C1 segment of cervical spinal cord (tissue), 14 donors: ENCODE measurements at regions not wholly inside any gene's neighbourhood (a gene's known extent, or its start where the extent isn't known, plus 50 kb on each side); places are given as distances from the start of the nearest gene placed in this dataset.
"Not testable (repeated sequence)": the region's sequence is repeated elsewhere in the genome, so short reads cannot be mapped to it uniquely, and the experiment has no call there.

Source experiments
- DNase-seq, 14 donors: peaks; one replicate each; lab custom pipeline; 2025; lab: John Stamatoyannopoulos, UW

DNA sequence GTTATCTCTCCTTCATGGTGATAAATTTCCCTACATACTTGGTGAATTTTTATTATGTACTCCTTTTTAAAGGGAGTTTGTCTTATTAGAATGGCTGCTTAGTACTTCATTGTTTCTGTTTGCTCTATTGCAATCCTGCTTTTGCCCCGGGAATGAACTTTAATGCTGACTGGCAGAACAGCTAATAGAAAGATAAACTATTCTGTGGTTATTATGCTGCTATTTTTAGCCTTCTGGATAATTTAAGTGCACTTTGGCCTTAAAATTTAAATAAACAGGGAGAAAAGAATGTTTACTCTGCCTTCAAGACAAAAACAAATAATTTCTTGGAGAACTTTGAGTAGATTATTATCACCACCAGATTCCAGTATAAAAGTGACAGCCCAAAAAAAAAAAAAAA is 413.8 kb upstream of the CCDC54 start:
- no peak for DNase-seq

DNA sequence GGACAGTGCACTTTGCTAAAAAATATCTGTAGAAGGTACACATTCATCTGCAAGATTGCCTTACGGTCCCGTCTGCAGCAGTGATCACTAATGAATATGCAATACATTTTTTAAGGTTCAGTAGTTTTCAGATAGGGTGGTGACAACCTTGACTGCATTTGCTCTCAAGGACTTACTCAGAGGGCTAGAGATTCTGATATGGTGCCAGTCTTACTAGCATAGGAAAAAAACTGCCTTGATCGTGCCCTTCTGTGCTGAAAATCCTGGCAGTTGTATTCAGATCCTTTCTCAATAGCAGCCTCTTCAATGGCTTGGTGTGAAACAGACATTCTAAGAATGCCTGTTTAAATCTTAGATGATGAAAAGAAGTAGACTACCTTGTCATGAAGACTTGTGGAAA is 411.9 kb upstream of the CCDC54 start:
- peak in 1 of 14 donors; percentile 13 for DNase-seq

DNA sequence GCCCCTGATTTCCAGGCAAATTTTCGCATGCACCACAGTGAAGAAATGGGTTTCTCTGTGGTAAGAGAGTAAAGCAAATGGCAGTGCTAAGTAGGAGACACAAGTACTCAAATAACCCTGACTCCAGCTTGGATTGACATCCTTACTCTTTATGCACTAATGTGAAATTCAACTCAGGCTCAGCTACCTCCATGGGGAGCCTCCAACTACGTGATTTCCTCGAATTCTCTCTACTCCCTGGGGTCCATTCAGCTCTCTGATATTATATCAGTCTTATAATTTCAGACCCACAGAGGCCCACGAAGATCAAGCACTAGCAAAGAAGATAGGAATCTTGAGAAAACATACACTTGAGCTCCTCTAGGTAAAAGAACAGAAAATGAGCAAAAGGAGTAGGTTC is 407.6 kb upstream of the CCDC54 start:
- DNase-seq = no peak

DNA sequence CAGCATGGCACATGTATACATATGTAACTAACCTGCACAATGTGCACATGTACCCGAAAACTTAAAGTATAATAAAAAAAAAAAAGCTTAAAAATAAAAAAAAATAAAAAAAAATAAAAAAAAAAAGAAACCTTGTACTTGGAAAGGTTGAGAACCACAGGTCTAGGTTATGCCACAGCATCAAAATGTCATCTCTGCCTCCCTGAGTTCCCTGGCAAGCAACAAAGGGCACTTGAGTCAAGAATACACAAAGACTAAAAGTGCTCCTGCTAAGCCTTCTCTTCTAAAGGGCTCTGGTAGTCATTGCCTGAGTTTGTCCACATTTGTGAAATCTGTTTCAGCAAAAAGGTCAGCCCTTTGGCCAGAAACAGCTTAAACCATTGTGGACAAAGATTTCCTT is 395.8 kb upstream of the CCDC54 start:
- DNase-seq = no peak

DNA sequence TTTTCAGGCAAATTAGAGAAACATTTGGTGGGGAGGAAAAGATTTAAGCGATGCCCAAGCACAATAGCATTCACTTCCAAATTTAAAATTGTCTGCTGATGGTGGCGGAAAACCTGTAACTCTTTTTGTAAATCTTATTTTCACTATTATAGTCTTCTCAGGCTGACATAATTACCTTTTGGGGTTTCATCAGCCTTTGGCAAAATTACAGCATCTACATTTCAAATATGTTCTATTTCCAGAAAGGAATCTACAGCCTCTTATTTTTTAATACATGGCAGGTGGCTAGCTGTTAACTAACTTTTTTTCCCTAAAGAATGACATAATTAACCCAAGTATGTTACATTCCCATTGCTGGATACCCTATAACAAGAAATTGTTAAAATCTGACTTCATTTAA is 391.5 kb upstream of the CCDC54 start:
- DNase-seq = no peak

DNA sequence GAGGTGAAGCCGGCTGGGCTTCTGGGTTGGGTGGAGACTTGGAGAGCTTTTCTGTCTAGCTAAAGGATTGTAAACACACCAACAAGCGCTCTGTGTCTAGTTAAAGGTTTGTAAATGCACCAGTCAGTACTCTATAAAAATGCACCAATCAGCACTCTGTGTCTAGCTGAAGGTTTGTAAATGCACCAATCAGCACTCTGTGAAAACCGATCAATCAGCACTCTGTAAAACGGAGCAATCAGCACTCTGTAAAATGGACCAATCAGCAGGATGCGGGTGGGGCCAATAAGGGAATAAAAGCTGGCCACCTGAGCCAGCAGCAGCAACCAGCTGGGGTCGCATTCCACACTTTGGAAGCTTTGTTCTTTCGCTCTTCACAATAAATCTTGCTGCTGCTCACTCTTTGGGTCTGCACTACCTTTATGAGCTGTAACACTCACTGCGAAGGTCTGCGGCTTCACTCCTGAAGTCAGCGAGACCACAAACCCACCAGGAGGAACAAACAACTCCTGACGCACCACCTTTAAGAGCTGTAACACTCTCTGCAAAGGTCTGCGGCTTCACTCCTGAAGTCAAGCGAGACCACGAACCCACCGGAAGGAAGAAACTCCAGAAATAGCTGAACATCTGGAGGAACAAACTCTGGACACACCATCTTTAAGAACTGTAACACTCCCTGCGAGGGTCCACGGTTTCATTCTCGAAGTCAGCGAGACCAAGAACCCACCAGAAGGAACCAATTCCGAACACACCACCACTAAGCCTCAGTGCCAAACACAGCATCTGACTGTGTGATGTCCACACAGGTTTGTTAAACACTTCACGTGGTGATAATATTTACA is 378.2 kb upstream of the CCDC54 start:
- not testable (repeated sequence) for DNase-seq

DNA sequence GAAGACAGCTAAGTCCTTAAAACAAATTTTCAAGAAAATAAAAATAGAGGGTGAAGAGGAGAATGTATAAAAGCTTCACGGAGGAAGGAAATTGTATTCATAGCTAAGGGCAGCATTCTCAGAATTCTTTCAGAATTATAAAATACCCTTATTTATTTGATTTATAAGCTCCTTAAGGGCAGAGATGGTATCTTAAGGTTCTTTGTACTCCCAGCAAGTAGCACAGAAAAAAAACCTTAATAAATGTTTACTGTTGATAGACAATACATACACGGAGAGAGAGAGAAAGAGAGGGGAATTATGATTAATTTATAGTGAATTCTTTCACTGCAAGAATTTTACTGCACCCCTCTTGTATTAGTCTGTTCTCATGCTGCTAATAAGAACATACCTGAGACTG is 375.6 kb upstream of the CCDC54 start:
- DNase-seq = no peak

DNA sequence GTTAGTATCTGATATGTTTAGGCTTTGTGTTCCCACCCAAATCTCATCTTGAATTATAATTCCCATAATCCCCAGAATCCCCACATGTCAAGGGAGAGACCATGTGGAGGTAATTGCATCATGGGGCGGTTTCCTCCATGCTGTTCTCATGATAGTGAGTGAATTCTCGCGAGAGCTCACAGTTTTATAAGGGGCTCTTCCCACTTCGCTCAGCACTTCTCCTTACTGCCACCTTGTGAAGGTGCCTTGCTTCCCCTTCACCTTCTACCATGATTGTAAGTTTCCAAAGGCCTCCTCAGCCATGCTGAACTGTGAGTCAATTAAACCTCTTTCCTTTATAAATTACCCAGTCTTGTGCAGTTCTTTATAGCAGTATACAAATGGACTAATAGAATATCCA is 371.9 kb upstream of the CCDC54 start:
- DNase-seq = not testable (repeated sequence)

DNA sequence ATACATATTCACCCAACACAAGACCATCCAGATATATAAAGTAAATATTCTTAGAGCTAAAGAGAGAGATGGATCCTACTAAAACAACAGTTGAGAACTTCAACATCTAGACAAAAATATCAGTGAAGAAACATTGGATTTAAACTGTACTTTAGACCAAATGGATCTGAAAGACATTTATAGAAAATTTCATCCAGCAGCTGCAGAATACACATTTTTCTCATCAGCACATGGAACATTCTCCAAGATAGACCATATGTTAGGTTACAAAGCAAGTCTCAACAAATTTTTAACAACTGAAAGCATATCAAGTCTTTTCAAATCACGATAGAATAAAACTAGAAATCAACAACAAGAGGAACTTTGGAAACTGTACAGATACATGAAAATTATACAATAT is 369.0 kb upstream of the CCDC54 start:
- no peak for DNase-seq

DNA sequence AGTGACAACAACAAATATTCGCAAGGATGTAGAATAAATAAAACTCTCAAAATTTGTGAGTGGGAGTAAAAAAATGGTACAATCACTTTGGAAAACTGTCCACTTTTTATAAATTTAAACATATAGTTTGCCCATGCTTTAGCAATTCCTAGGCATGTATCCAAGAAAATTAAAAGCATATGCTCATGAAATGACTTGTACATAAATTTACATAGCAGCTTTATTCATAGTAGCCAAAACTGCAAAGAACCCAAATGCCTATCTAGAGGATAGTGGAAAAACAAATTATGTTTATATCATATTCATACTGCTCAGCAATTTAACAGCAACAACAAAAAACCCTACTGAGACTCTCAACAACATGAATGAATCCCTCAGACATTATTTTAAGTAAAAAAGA is 363.6 kb upstream of the CCDC54 start:
- DNase-seq = no peak

DNA sequence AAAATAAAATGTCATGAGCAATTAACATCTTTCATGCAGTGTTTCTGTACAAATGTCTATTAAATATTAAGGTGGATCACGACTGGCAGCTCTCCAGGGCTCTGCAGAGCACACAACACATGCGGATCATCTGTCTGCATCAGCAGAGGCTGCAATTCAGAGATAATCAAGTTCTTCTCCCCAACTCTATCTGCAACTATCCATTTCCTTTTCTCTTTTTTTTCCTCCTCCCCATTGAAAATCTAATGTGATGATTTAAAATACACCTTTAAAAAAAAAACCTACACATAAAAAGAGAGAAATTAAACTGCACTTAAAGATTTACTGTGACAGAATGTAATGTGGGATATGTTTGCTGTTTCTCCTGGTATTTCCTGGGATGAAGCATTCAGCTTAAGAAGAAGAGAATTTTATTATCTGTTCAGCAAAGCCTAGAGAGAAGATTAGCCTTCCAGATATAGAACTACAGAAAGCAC is 352.6 kb upstream of the CCDC54 start:
- no peak for DNase-seq

DNA sequence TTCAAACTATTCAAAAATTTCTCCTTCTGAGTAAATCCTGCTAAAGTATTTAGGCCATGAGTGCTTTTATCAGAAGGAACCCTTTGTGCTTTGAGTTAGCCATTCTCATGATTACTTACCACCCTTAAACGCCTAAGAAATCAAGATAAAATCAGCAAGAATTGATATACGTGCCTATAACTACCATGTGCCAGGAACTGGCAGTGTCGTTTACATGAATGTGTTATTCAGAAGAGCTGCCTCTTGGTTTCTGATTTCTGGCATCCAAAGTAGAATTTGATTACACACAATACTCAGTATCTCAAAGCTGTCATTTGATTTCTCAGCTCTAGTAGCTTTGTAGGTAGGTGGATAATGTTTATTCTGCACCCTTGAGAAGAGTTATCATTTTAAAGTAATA is 351.3 kb upstream of the CCDC54 start:
- DNase-seq = no peak

DNA sequence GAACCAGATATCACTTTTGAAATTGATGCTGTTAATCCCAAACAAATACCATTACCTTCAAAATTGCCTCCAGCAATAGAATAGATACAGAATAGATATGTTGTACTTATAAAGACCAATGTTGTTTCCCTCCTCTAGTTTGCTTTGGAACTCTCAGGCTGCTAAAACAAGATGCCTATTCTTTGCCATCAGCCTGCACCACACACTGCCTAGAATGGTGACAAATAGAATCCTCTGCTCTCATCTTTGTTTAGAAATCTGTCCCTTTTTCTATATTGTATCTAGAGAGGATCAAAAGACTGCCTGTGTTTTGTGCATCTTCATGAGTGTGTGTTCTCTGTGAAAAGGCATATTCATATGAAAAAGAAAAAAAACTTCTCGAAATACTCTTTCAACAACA is 349.2 kb upstream of the CCDC54 start:
- peak in 1 of 14 donors; percentile 1 for DNase-seq

DNA sequence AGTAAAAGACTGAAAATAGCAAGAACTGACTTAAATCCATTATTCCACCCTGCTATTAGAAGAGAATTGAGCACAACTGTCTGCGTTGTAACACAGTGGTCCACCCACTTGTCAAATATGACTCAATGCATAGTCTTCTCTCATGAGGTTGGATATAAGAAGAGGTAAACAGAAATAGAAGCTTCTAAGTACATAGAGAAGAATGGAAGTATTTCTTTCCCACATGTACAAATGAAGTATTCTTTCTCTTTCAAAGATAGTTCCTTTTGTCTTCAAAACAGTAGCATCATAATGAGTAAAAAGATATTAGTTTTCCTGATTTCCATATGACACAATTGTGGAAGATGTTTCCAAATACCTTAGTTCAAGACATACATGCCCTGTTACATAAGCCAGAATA is 348.6 kb upstream of the CCDC54 start:
- DNase-seq = no peak

DNA sequence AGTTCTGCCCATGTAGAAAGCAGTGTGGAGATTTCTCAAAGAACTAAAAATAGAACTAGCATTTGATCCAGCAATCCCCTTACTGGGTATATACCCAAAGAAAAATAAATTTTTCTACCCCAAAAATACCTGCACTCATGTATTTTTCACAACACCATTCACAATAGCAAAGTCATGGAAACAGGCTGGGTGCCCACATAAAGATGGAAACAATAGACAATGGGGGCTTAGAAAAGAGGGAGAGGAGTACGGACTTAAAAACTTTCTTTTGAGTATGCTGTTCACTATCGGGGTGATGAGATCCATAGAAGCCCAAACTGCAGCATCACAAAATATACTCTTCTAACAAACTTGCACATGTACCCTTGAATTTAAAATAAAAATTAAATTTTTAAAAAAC is 345.1 kb upstream of the CCDC54 start:
- DNase-seq = no peak

DNA sequence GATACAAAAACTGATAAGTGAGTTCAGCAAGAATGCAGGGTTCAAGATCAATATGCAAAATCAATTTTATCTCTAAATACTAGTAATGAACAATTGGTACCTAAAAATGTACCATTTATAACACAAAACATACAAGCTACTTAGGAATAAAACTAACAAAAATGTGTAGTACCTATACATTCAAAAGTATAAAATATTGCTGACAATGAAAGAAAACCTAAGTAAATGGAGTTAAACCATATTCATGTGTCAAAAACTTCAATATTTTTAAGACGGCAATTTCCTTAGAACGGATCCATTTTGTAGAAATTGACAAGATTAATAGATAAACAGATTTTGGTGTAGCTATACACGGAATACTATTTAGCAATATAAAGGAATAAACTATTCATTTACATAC is 343.1 kb upstream of the CCDC54 start:
- DNase-seq = no peak

DNA sequence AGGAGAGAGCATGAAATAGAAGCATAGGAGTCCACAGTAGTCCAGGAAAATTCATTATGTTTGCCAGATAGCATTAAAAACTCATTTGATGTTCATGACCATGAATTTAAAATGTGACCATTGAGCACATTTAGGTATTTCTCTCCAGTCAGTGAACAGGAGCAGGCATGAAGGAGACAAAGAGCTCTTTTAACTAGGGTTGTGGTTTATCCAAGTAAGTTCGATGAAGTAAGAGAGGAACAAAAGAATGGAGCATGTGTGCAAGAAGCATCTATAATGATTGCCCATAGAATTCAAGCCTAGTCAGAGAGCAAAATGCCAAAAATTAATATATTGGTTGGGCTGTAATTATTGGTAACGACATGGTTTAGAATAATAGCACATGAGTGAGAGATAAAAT is 342.1 kb upstream of the CCDC54 start:
- DNase-seq = no peak

DNA sequence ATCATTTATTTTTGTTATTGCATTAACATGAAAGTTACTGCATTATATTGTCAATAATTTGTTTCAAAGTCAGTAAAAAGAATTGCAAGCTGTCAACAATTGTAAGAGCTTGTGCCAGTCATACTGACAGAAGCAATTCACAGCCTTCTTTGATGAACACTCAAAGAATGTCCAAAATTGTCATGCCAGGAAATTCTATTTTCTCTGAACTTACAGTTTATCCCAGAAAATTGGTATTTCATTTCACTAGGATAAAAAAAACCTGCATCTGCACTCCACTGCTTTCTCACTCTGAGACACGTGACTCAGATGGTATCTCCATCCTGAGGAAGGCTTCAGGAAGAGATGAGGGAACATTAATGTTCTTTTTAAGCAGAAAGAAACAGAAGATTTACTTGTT is 332.6 kb upstream of the CCDC54 start:
- no peak for DNase-seq

DNA sequence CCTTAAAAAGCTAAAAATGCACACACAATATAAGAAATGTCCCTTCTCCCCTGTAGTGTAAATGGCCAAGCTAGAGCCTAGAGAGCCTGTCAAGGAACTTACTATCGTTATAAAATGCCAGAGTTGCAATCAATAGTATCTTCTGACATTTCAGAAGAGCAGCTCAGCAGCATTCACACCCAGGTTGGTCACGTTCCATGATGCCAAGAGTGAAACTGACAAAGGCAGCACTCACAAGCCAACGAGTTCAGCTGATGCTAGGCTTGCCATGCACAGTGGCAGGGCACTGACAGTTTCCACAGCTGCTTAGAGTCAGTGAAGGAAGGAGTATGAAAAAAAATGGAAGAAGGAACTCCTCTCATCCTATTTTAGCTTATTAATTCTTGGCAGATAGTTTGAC is 331.4 kb upstream of the CCDC54 start:
- peak in 8 of 14 donors; percentile 12 to 50 (median 36) for DNase-seq

DNA sequence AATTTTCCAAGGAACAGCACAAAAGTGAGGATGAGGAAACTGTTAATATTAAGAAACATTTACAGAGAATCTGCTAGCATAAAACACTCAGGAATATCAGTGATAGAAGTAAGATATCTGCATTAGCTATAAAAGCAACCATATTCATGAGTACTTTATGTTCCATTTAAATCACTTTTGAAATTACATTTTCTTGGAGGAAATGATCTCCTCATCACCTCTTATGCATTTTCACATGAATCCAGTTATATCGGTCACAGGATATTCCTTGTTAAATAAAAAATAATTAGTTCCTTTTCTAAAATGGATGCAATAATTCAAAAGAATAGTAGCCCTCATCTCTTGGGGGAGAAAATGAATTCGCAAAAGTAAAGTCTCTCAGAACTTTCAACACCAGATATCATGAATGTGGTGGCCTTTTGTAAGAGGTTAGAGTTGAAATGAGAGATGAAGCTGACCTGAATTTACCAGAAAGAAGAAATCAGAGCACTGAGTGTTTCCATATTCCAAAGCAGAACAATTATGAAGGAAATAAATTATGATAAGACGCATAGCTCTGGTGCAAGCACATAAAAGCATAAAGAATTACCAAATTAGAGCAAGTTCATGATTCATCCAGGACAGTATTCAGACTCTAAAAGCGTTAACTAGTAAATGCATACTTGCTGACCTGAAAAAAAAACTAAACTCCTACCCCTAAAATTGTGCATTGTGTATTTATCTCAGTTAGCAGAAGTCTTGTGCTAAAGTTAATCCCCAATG is 321.9 kb upstream of the CCDC54 start:
- no peak for DNase-seq

DNA sequence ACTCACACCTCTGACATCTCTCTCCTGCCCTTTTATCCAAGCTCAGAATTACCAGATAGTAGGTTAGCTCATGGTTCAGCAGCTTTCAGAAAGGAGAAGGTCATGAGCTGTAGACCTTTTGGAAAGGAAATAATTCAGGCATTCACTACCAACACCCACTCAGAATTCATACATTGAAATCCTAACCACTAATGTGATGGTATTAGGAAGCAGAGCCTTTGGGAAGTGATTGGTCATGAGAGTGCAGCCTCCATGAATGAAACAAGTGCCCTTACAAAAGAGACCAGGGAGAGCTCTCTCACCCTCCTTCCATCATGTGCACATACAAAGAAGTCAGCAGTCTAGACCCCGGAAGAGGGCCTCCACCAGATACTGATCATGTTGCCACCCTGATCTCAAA is 315.8 kb upstream of the CCDC54 start:
- no peak for DNase-seq

DNA sequence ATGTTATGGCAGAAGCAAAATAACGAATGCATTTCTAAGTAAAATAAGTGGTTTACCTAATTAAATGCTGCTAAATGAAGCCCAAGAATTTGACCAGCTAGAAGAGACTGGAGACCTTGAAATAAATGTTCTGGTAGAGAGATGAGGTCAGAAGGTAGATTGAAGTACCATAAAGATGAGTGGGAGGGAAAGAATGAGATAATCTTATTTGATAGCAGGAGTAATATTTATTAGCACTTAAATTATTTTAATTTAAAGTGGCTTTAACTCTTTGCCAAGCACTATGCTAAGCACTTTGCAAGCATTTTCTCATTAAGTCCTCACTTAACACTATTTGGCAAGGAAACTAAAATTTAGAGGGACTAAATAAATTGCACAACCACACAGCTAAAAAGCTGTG is 314.9 kb upstream of the CCDC54 start:
- no peak for DNase-seq

DNA sequence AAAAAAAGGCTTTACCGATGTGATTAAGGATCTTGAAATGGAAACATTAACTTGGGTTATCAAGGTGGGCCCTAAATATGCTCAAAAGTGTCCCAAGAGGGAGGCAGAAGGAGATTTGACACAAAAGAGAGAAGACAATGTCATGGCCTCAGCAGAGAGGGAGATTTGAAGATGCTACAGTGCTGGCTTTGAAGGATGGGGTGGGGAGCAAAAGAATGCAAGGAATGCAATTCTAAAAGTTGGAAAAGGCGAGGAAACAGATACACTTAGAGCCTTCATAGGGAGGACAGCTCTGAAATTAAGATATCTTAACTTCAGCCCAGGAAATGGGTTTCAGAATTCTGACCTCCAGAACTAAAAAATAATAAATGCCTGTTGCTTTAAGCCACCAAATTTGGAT is 314.5 kb upstream of the CCDC54 start:
- no peak for DNase-seq
